ENCODE measurements at regions not wholly inside any gene's neighbourhood (a gene's known extent, or its start where the extent isn't known, plus 50 kb on each side); places are given as distances from the start of the nearest gene placed in this dataset.
"Not testable (repeated sequence)": the region's sequence is repeated elsewhere in the genome, so short reads cannot be mapped to it uniquely, and the experiment has no call there.

DNA sequence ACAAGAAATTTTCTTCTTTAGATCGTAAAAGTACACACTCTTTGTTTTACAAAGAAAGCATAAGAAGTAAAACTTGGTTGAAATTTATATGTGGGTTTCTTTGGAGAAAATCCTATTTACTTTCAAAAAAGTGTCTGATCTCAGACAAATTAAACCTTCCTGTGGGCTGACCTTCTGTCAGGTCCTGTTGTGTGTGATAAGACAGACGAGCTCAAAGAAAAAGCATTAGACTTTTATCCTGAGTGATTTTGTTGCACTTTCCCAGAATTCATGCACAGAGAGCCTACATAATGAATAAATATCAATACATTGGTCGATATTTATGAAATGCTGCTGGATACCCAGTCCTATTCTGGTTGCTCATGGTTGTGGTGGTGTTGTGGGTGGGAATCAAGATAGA is 302.1 kb upstream of the SYNCRIP start:
- Histone ChIP-seq H3K4me1 (ENCODE audit: control insufficient read depth, insufficient read depth, low read length, poor library complexity, severe bottlenecking) (no peaks in the 10 kb centered on the region), H3K9me3 (ENCODE audit: control insufficient read depth, low read length) (no peaks in the 10 kb centered on the region), H3K36me3 (ENCODE audit: control insufficient read depth, insufficient read depth, low read length) (no peaks in the 10 kb centered on the region), H3K4me3 (ENCODE audit: extremely low read depth, insufficient read depth, low read length, poor library complexity, severe bottlenecking) (no peak overlapping the region), H3K27ac (ENCODE audit: low read depth, low read length, severe bottlenecking) (no peak overlapping the region)
- no CpG with 5 or more reads among the region's 3 CpGs for WGBS, 2 experiments (ENCODE audit: insufficient coverage in 2 of 2)

GRCh38 chr6:85942844-85943243 is 300.2 kb upstream of the SYNCRIP start:
- H3K4me3 ChIP-seq (ENCODE audit: extremely low read depth, insufficient read depth, low read length, poor library complexity, severe bottlenecking), result no peak overlapping the region
- no peaks in the 10 kb centered on the region for H3K36me3 ChIP-seq (ENCODE audit: control insufficient read depth, insufficient read depth, low read length)
- no peaks in the 10 kb centered on the region for H3K9me3 ChIP-seq (ENCODE audit: control insufficient read depth, low read length)
- no peak overlapping the region for H3K27ac ChIP-seq (ENCODE audit: low read depth, low read length, severe bottlenecking)
- WGBS, 2 experiments (ENCODE audit: insufficient coverage in 2 of 2), result 83% methylated on average over 1 of the region's 2 CpGs; no CpG with 5 or more reads in 1 of the 2 experiments
- H3K4me1 ChIP-seq (ENCODE audit: control insufficient read depth, insufficient read depth, low read length, poor library complexity, severe bottlenecking), result no peaks in the 10 kb centered on the region

DNA sequence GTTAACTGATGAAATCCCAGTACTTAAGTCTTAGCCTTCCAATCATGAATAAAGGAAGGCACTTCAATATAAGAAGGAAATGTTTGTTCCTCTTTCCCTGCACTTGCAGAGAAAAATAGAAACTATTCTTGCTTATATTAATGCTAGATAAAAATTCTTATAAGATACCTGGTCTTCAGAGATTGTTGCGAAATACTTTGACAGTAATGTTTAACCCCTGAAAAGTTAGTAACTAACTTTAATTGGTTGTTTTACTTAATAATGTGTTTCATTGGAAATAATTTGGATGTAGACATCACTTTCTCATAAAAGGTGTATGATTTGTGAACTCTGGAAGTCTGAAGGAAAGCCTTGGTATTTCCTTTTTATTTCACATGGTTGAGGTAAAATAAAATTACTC is 294.2 kb upstream of the SYNCRIP start:
- no peak overlapping the region for H3K27ac ChIP-seq (ENCODE audit: low read depth, low read length, severe bottlenecking)
- no peaks in the 10 kb centered on the region for H3K9me3 ChIP-seq (ENCODE audit: control insufficient read depth, low read length)
- H3K4me3 ChIP-seq (ENCODE audit: extremely low read depth, insufficient read depth, low read length, poor library complexity, severe bottlenecking), result no peak overlapping the region
- no peaks in the 10 kb centered on the region for H3K4me1 ChIP-seq (ENCODE audit: control insufficient read depth, insufficient read depth, low read length, poor library complexity, severe bottlenecking)
- no peaks in the 10 kb centered on the region for H3K36me3 ChIP-seq (ENCODE audit: control insufficient read depth, insufficient read depth, low read length)
- no CpG with 5 or more reads among the region's 1 CpG for WGBS, 2 experiments (ENCODE audit: insufficient coverage in 2 of 2)

- WGBS, 2 experiments (ENCODE audit: insufficient coverage in 2 of 2), result 8 to 10% methylated on average over 2 of the region's 2 CpGs
- no peak overlapping the region for H3K4me3 ChIP-seq (ENCODE audit: extremely low read depth, insufficient read depth, low read length, poor library complexity, severe bottlenecking)
These were observed 280.3 kb upstream of the SYNCRIP start for GRCh38 chr6:85923013-85923430.

GRCh38 chr6:85920782-85921181 is 278.1 kb upstream of the SYNCRIP start:
- H3K4me1 ChIP-seq (ENCODE audit: control insufficient read depth, insufficient read depth, low read length, poor library complexity, severe bottlenecking), result no peaks in the 10 kb centered on the region
- H3K27ac ChIP-seq (ENCODE audit: low read depth, low read length, severe bottlenecking), result no peak overlapping the region
- H3K4me3 ChIP-seq (ENCODE audit: extremely low read depth, insufficient read depth, low read length, poor library complexity, severe bottlenecking), result no peak overlapping the region
- no peaks in the 10 kb centered on the region for H3K9me3 ChIP-seq (ENCODE audit: control insufficient read depth, low read length)
- 20 to 60% methylated on average over 1 of the region's 1 CpG for WGBS, 2 experiments (ENCODE audit: insufficient coverage in 2 of 2)
- no peaks in the 10 kb centered on the region for H3K36me3 ChIP-seq (ENCODE audit: control insufficient read depth, insufficient read depth, low read length)

More at GRCh38 chr6:85923013-85923430, 280.3 kb upstream of the SYNCRIP start:
- H3K9me3 ChIP-seq (ENCODE audit: control insufficient read depth, low read length), result no peaks in the 10 kb centered on the region
- H3K4me1 ChIP-seq (ENCODE audit: control insufficient read depth, insufficient read depth, low read length, poor library complexity, severe bottlenecking), result no peaks in the 10 kb centered on the region
- H3K36me3 ChIP-seq (ENCODE audit: control insufficient read depth, insufficient read depth, low read length), result no peaks in the 10 kb centered on the region
- no peak overlapping the region for H3K27ac ChIP-seq (ENCODE audit: low read depth, low read length, severe bottlenecking)

DNA sequence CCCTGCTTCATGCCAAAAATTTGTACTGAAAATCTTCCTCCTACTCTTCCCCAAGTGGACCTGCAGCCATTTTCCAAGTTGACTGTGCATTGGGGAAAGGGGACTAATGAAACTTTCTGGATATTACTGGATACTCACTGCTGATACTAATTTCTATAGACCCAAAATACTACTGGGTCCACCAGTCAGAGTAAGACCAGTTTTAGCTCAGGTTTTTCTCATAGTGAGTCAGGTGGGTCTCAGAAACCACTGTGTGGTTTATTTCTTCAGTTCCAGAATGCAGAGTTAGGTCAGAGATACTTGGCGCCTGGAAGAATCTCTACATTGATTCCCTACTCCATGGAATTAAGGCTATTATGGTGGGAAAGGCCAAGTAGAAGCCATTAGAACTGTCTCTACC is 274.8 kb upstream of the SYNCRIP start:
- Histone ChIP-seq H3K9me3 (ENCODE audit: control insufficient read depth, low read length) (no peaks in the 10 kb centered on the region), H3K36me3 (ENCODE audit: control insufficient read depth, insufficient read depth, low read length) (no peaks in the 10 kb centered on the region), H3K27ac (ENCODE audit: low read depth, low read length, severe bottlenecking) (no peak overlapping the region), H3K4me3 (ENCODE audit: extremely low read depth, insufficient read depth, low read length, poor library complexity, severe bottlenecking) (no peak overlapping the region), H3K4me1 (ENCODE audit: control insufficient read depth, insufficient read depth, low read length, poor library complexity, severe bottlenecking) (no peaks in the 10 kb centered on the region)
- WGBS, 2 experiments (ENCODE audit: insufficient coverage in 2 of 2), result no CpG with 5 or more reads among the region's 1 CpG

DNA sequence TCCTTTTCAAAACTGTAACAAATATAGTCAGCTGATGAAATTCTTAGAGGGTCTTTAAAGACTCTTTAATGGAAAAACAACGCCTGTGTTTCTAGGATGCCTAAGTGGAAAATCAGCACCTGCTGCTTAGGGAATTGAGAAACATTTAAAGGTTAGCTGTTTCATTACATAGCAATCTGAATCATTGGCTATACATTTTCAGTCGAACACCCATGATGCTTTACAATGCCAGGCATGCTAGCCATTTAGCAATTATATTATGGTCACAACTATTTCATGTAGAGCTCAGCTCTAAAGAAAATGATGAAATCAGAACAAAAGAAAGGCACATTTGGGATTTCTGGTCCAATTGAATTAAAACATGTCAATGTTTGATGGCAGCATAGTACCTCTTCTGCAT is 270.3 kb upstream of the SYNCRIP start:
- Histone ChIP-seq H3K27ac (ENCODE audit: low read depth, low read length, severe bottlenecking) (no peak overlapping the region), H3K36me3 (ENCODE audit: control insufficient read depth, insufficient read depth, low read length) (no peaks in the 10 kb centered on the region), H3K4me3 (ENCODE audit: extremely low read depth, insufficient read depth, low read length, poor library complexity, severe bottlenecking) (no peak overlapping the region), H3K4me1 (ENCODE audit: control insufficient read depth, insufficient read depth, low read length, poor library complexity, severe bottlenecking) (no peaks in the 10 kb centered on the region), H3K9me3 (ENCODE audit: control insufficient read depth, low read length) (no peaks in the 10 kb centered on the region)
- 100% methylated on average over 1 of the region's 2 CpGs; no CpG with 5 or more reads in 1 of the 2 experiments for WGBS, 2 experiments (ENCODE audit: insufficient coverage in 2 of 2)

GRCh38 chr6:85912582-85912981 is 269.9 kb upstream of the SYNCRIP start:
- no peak overlapping the region for H3K4me3 ChIP-seq (ENCODE audit: extremely low read depth, insufficient read depth, low read length, poor library complexity, severe bottlenecking)
- H3K27ac ChIP-seq (ENCODE audit: low read depth, low read length, severe bottlenecking), result no peak overlapping the region
- H3K36me3 ChIP-seq (ENCODE audit: control insufficient read depth, insufficient read depth, low read length), result no peaks in the 10 kb centered on the region
- 100% methylated on average over 2 of the region's 3 CpGs for WGBS, 2 experiments (ENCODE audit: insufficient coverage in 2 of 2)
- H3K4me1 ChIP-seq (ENCODE audit: control insufficient read depth, insufficient read depth, low read length, poor library complexity, severe bottlenecking), result no peaks in the 10 kb centered on the region
- H3K9me3 ChIP-seq (ENCODE audit: control insufficient read depth, low read length), result no peaks in the 10 kb centered on the region

GRCh38 chr6:85911067-85911466 is 268.4 kb upstream of the SYNCRIP start:
- Histone ChIP-seq H3K4me3 (ENCODE audit: extremely low read depth, insufficient read depth, low read length, poor library complexity, severe bottlenecking) (no peak overlapping the region), H3K27ac (ENCODE audit: low read depth, low read length, severe bottlenecking) (no peak overlapping the region), H3K4me1 (ENCODE audit: control insufficient read depth, insufficient read depth, low read length, poor library complexity, severe bottlenecking) (no peaks in the 10 kb centered on the region), H3K9me3 (ENCODE audit: control insufficient read depth, low read length) (no peaks in the 10 kb centered on the region), H3K36me3 (ENCODE audit: control insufficient read depth, insufficient read depth, low read length) (no peaks in the 10 kb centered on the region)
- WGBS, 2 experiments (ENCODE audit: insufficient coverage in 2 of 2), result 77 to 96% methylated on average over 8 to 9 of the region's 9 CpGs

GRCh38 chr6:85908120-85908519 is 265.4 kb upstream of the SYNCRIP start:
- H3K4me3 ChIP-seq (ENCODE audit: extremely low read depth, insufficient read depth, low read length, poor library complexity, severe bottlenecking); H3K9me3 ChIP-seq (ENCODE audit: control insufficient read depth, low read length); H3K36me3 ChIP-seq (ENCODE audit: control insufficient read depth, insufficient read depth, low read length); H3K27ac ChIP-seq (ENCODE audit: low read depth, low read length, severe bottlenecking); H3K4me1 ChIP-seq (ENCODE audit: control insufficient read depth, insufficient read depth, low read length, poor library complexity, severe bottlenecking): not testable (repeated sequence)
- 86 to 88% methylated on average over 4 of the region's 4 CpGs for WGBS, 2 experiments (ENCODE audit: insufficient coverage in 2 of 2)

GRCh38 chr6:85892346-85892745 is 249.7 kb upstream of the SYNCRIP start:
- H3K4me1 ChIP-seq (ENCODE audit: control insufficient read depth, insufficient read depth, low read length, poor library complexity, severe bottlenecking), result no peaks in the 10 kb centered on the region
- no peak overlapping the region for H3K4me3 ChIP-seq (ENCODE audit: extremely low read depth, insufficient read depth, low read length, poor library complexity, severe bottlenecking)
- no peaks in the 10 kb centered on the region for H3K9me3 ChIP-seq (ENCODE audit: control insufficient read depth, low read length)
- 56 to 60% methylated on average over 2 of the region's 3 CpGs for WGBS, 2 experiments (ENCODE audit: insufficient coverage in 2 of 2)
- H3K36me3 ChIP-seq (ENCODE audit: control insufficient read depth, insufficient read depth, low read length), result no peaks in the 10 kb centered on the region
- H3K27ac ChIP-seq (ENCODE audit: low read depth, low read length, severe bottlenecking), result no peak overlapping the region

DNA sequence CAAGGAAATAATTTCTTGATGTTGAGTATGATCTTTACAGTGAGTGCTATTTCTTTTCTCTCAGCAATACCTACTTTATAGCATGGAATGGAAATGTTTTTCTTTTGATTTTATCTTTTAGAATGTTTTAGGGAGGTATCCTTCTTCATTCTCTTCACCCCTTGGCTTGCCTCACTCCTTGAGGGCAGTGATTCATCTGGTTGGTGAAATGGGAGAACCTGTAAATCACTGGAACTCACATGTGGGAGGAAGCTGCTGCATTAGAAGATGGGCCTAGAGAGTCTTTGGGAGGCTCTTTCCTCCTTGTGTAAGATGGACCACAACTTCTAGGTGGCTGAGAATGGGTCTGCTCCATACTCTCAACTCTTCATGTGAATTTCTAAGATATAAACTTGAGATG is 244.8 kb upstream of the SYNCRIP start:
- Histone ChIP-seq H3K36me3 (ENCODE audit: control insufficient read depth, insufficient read depth, low read length) (no peaks in the 10 kb centered on the region), H3K4me3 (ENCODE audit: extremely low read depth, insufficient read depth, low read length, poor library complexity, severe bottlenecking) (no peak overlapping the region), H3K9me3 (ENCODE audit: control insufficient read depth, low read length) (no peaks in the 10 kb centered on the region), H3K27ac (ENCODE audit: low read depth, low read length, severe bottlenecking) (no peak overlapping the region), H3K4me1 (ENCODE audit: control insufficient read depth, insufficient read depth, low read length, poor library complexity, severe bottlenecking) (no peaks in the 10 kb centered on the region)
